ENCODE measurements at regions not wholly inside any gene's neighbourhood (a gene's known extent, or its start where the extent isn't known, plus 50 kb on each side); places are given as distances from the start of the nearest gene placed in this dataset.

DNA sequence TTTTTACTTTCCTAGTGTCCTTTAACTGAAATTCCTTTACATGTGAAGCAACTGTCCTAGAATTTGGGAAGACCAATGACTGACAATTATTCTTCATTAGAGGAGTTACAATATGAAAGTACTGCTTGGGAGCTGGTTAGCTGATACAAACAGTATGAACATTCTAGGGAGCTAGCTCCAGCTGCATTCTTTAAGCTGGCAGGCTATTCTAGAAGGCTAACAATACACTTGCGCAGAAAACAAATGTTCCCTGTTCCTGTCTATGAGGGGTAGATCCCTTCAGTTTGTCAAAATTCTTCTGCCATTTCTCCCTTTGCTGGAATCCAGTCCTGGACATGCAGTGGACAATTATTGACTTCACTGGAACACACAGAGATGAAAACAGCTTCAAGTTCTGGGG lies 60.2 kb upstream of the NANOGP8 start:
- ATAC-seq (ENCODE audit: low FRiP score in 2 of 2) (no peak), DNase-seq (no peak)
- WGBS, 2 donors = 83 to 90% methylated on average over 1 of the region's 1 CpG

DNA sequence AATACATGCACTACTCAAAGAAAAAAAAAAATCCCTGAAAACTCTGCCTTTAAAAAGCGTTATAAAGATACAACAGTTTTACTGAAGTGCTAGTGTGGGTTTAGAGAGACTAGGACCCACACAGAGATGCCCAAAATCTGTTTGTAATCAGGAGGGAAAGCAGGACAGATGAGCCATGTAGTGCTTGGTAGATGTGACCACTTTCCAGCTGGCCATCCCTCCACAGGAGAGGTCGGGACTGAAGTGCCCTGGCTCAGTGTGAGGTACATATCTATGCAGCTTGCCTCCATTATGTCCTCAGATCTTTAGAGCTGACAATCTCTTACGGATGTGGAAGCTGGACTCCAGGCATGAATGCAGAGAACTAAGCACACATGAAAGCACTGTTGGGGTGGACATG lies 57.5 kb upstream of the NANOGP8 start:
- DNase-seq (no peak), ATAC-seq (ENCODE audit: low FRiP score in 2 of 2) (no peak)
- H3K9me3 ChIP-seq = no peaks in the 10 kb centered on the region
- no peaks in the 10 kb centered on the region for H3K36me3 ChIP-seq
- 65 to 74% methylated on average over 3 of the region's 3 CpGs for WGBS, 2 donors
- no peak overlapping the region for H3K4me3 ChIP-seq
- peak overlapping the region in 1 of 4 donors; percentile 34 for H3K27ac ChIP-seq
- H3K4me1 ChIP-seq = no peaks in the 10 kb centered on the region
- no peak for TF ChIP-seq POLR2AphosphoS5 (IDR thresholded peaks at IDR 0.05)
- TF ChIP-seq POLR2A (IDR thresholded peaks at IDR 0.05) = no peak
- TF ChIP-seq, protein P1, sequence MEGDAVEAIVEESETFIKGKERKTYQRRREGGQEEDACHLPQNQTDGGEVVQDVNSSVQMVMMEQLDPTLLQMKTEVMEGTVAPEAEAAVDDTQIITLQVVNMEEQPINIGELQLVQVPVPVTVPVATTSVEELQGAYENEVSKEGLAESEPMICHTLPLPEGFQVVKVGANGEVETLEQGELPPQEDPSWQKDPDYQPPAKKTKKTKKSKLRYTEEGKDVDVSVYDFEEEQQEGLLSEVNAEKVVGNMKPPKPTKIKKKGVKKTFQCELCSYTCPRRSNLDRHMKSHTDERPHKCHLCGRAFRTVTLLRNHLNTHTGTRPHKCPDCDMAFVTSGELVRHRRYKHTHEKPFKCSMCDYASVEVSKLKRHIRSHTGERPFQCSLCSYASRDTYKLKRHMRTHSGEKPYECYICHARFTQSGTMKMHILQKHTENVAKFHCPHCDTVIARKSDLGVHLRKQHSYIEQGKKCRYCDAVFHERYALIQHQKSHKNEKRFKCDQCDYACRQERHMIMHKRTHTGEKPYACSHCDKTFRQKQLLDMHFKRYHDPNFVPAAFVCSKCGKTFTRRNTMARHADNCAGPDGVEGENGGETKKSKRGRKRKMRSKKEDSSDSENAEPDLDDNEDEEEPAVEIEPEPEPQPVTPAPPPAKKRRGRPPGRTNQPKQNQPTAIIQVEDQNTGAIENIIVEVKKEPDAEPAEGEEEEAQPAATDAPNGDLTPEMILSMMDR (IDR thresholded peaks at IDR 0.05) = no peak
- no peak for TF ChIP-seq EP300 (IDR thresholded peaks at IDR 0.05)
- H3K27me3 ChIP-seq = no peaks in the 10 kb centered on the region

More for the DNA sequence above, 60.2 kb upstream of the NANOGP8 start:
- Histone ChIP-seq H3K27me3 (no peaks in the 10 kb centered on the region), H3K4me3 (no peak overlapping the region), H3K27ac (no peak overlapping the region), H3K4me1 (no peaks in the 10 kb centered on the region), H3K36me3 (no peaks in the 10 kb centered on the region), H3K9me3 (no peaks in the 10 kb centered on the region)
- no peak for TF ChIP-seq POLR2A (IDR thresholded peaks at IDR 0.05)

DNA sequence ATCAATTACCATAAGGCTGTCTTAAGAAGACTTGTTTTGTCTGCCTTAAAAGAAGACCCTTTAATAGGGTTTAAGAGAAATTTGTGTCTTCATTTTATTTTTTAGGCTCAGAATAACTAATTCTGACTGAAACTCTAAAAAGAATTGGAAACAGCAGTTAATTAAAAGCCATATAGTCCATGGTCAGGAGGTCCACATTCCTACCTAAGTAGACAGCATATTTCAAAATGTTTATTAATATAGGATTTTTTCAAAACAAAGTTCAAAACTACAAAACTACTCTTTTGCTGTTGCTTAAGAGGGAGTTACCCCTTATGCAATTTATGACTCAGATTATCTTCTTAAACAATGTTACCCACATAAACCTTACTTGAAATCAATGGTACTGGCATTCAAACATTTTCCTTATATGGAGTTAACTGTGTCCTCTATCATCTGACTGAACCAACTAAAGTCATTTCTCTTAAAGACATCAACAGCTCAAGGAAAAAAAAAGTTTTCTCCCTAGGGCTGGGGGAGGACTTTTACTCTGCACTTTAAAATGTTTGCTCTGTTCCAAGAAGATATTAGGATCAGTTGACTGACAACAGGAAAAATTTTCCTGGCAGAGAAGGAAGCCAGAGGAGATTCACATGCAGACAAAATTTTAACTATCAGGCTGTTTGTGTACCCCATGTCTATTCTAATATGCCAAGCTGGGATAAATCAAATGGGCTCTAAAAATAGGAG lies 56.8 kb upstream of the NANOGP8 start:
- no peaks in the 10 kb centered on the region for H3K27me3 ChIP-seq
- DNase-seq = no peak
- no peaks in the 10 kb centered on the region for H3K4me1 ChIP-seq
- no peaks in the 10 kb centered on the region for H3K36me3 ChIP-seq
- ATAC-seq (ENCODE audit: low FRiP score in 2 of 2) = peak in 1 of 2 donors; percentile 41
- TF ChIP-seq POLR2A (IDR thresholded peaks at IDR 0.05) (no peak), EP300 (IDR thresholded peaks at IDR 0.05) (no peak), POLR2AphosphoS5 (IDR thresholded peaks at IDR 0.05) (no peak)
- TF ChIP-seq, protein P1 (IDR thresholded peaks at IDR 0.05) = no peak
- no peaks in the 10 kb centered on the region for H3K9me3 ChIP-seq
- H3K27ac ChIP-seq = no peak overlapping the region
- no peak overlapping the region for H3K4me3 ChIP-seq

DNA sequence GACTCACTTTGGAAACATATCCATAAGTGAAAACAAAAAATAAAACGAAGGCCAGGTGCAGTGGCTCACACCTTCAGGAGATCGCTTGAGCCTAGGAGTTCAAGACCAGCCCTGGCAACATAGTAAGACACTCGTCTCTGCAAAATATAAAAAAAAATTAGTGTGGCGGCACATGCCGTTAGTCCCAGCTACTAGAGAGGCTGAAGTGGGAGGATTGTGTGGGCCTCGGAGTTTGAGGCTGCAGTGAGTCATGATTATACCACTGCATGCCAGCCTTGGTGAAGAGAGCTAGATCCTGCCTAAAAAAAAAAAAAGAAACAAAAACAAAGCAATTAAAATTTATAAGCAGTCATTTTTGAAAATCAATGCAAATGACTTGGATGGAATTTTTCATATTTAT lies 54.7 kb upstream of the NANOGP8 start:
- no peaks in the 10 kb centered on the region for H3K4me1 ChIP-seq
- 85 to 86% methylated on average over 6 of the region's 6 CpGs for WGBS, 2 donors
- H3K4me3 ChIP-seq = no peak overlapping the region
- no peak for DNase-seq
- no peak for ATAC-seq (ENCODE audit: low FRiP score in 2 of 2)
- H3K36me3 ChIP-seq = no peaks in the 10 kb centered on the region
- H3K27ac ChIP-seq = no peak overlapping the region
- no peaks in the 10 kb centered on the region for H3K27me3 ChIP-seq
- H3K9me3 ChIP-seq = no peaks in the 10 kb centered on the region
- TF ChIP-seq EP300 (IDR thresholded peaks at IDR 0.05) (no peak), POLR2AphosphoS5 (IDR thresholded peaks at IDR 0.05) (no peak), POLR2A (IDR thresholded peaks at IDR 0.05) (no peak)
- TF ChIP-seq, protein P1 (IDR thresholded peaks at IDR 0.05) = no peak

DNA sequence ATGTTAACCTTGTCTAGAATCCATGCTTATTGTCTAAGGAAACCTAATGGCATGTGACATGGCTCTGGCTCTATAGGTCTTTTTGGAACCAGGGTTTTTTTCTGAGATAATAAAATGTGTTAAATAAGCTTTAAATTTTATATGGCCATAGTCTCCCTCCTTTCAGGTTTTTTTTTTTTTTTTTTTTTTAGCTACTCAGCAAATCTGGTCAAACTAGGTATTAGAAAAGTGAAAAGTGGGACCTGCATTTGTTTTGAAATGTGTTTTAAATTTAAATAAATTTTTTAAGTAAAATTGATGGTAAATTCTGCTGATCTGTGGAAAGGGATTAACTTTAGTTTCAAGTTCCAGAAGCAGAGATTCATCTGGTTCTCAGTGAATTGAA lies 52.1 kb upstream of the NANOGP8 start:
- TF ChIP-seq EP300 (IDR thresholded peaks at IDR 0.05) = no peak
- no peak for TF ChIP-seq POLR2A (IDR thresholded peaks at IDR 0.05)
- TF ChIP-seq, protein P1 (IDR thresholded peaks at IDR 0.05) = no peak
- TF ChIP-seq POLR2AphosphoS5 (IDR thresholded peaks at IDR 0.05) = no peak
- no peak overlapping the region for H3K4me3 ChIP-seq
- no peak for ATAC-seq (ENCODE audit: low FRiP score in 2 of 2)

More for the DNA sequence above, 52.1 kb upstream of the NANOGP8 start:
- Histone ChIP-seq H3K36me3 (no peaks in the 10 kb centered on the region), H3K4me1 (no peaks in the 10 kb centered on the region), H3K27ac (no peak overlapping the region), H3K9me3 (no peaks in the 10 kb centered on the region), H3K27me3 (no peaks in the 10 kb centered on the region)
- DNase-seq = no peak

Data from upper lobe of left lung (tissue), 6 donors.